ENCODE measurements at regions not wholly inside any gene's neighbourhood (a gene's known extent, or its start where the extent isn't known, plus 50 kb on each side); places are given as distances from the start of the nearest gene placed in this dataset.

DNA sequence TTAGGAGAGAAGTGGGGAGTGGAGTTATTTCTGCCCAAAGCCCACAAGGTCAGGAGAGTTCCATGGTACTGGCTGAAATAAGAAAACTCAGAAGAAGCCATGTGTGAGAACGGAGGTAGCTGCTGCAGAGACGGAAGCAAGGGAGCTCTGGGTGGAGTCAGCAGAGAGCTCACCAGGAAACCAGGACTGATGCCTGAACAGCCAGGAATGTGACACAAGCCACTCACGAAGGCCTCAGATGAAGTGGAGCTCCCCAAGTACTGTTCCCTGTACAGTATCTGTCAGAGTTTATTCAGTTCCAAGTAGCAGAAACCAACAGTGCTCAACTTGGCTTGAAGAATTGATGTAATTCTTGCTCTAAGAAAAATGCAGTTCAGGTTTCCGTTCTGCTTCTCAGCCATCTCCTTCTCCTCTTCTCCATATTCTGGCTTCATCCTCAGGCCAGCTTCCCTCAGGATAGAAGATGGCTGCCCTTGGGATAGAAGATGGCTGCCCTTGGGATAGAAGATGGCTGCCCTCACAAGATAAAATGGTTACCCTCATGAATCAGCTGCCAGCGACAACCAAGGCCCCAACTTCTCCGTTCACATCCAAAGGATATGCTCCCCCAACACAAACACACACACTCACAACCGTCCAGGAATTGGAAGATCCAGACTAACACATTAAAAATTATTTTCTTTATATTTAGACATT is 117.4 kb upstream of the SH3BP4 start:
- ChIA-PET CTCF (interaction anchor here (0.8 kb wide), 1 partner anchor 273 kb away, joined by 3 read pairs; no protein-coding TSS in a partner anchor), POLR2A (no interaction called here)
- H3K4me3 ChIP-seq (ENCODE audit: low read depth, low read length) = no peak overlapping the region
- TF ChIP-seq, protein P1, sequence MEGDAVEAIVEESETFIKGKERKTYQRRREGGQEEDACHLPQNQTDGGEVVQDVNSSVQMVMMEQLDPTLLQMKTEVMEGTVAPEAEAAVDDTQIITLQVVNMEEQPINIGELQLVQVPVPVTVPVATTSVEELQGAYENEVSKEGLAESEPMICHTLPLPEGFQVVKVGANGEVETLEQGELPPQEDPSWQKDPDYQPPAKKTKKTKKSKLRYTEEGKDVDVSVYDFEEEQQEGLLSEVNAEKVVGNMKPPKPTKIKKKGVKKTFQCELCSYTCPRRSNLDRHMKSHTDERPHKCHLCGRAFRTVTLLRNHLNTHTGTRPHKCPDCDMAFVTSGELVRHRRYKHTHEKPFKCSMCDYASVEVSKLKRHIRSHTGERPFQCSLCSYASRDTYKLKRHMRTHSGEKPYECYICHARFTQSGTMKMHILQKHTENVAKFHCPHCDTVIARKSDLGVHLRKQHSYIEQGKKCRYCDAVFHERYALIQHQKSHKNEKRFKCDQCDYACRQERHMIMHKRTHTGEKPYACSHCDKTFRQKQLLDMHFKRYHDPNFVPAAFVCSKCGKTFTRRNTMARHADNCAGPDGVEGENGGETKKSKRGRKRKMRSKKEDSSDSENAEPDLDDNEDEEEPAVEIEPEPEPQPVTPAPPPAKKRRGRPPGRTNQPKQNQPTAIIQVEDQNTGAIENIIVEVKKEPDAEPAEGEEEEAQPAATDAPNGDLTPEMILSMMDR (IDR thresholded peaks at IDR 0.05; ENCODE audit: insufficient read depth, low read length, missing control alignments) = no peak
- DNase-seq (ENCODE audit: low read depth, low spot score) = no peak

DNA sequence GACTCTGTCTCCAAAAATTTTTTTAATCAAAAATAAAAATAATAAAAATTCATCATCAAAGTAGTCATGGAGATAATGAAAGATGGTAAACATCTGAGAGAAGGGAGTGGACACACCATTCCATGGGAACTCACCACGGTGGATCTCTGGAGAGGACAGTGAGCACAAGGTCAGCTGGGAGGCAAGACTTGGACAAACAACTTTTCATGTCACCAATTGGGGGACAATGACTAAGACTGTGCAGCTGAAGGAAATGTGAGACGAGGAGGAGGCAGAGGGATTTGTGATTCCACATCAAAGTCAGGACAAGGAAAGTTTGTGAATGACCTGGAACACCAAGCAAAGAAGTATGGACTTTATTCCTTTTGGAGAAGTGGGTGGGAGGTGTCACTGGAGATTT is 121.0 kb upstream of the SH3BP4 start:
- DNase-seq (ENCODE audit: low read depth, low spot score) = no peak
- no peak overlapping the region for H3K4me3 ChIP-seq (ENCODE audit: low read depth, low read length)
- POLR2A ChIA-PET = no interaction called here
- CTCF ChIA-PET = no interaction called here
- TF ChIP-seq, protein P1 (IDR thresholded peaks at IDR 0.05; ENCODE audit: insufficient read depth, low read length, missing control alignments) = no peak

DNA sequence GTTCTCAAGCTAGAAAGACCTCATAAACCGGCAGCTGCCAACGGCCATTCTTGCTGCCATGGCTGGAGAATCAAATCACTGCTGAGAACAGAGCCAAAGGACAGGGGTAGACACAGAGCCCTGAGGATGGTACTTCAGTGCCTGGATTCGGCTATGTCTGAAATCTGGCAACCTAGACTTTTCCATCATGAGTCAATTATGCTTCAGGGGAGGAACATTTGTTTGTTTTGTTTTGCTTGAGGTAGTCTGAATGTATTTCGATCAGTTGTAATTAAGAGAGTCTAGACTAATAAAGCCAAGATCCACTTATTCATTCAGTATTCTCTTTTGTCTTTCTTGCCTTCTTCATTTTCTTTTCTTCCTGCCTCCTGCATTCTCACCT is 122.8 kb upstream of the SH3BP4 start:
- ChIA-PET POLR2A (no interaction called here), CTCF (no interaction called here)
- DNase-seq (ENCODE audit: low read depth, low spot score) = no peak
- TF ChIP-seq, protein P1 (IDR thresholded peaks at IDR 0.05; ENCODE audit: insufficient read depth, low read length, missing control alignments) = no peak
- H3K4me3 ChIP-seq (ENCODE audit: low read depth, low read length) = no peak overlapping the region

DNA sequence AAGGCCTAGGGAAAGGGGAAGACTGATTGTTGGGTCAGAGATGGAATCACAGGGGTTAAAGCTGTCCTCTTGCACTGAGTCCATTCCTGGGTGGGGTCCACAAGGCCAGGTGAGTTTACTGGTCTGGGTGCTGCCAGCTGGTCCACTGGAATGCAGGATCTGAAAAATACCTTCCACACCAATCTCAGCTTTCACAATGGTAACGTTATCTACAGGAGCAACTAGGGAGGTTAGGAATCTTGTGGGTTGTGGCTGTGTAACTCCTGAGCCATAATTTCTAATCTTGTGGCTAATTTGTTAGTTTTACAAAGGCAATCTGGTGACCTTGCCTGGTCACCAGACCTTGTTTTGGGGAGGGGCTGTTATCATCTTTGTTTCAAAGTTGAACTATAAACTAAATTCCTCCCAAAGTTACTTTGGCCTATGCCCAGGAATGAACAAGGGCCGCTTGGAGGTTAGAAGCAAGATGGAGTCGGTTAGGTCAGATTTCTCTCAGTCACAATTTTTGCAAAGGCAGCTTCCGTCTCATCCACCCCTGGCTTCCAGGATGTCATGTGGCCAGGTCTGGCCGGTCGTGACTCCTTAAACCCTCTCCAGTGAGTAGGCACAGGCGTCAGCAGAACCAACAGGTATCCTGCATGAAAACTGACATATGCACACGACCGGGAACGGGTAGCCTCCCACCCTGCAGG is 123.3 kb upstream of the SH3BP4 start:
- CTCF ChIA-PET = no interaction called here
- POLR2A ChIA-PET = no interaction called here
- DNase-seq (ENCODE audit: low read depth, low spot score) = no peak
- TF ChIP-seq, protein P1 (IDR thresholded peaks at IDR 0.05; ENCODE audit: insufficient read depth, low read length, missing control alignments) = no peak
- no peak overlapping the region for H3K4me3 ChIP-seq (ENCODE audit: low read depth, low read length)

DNA sequence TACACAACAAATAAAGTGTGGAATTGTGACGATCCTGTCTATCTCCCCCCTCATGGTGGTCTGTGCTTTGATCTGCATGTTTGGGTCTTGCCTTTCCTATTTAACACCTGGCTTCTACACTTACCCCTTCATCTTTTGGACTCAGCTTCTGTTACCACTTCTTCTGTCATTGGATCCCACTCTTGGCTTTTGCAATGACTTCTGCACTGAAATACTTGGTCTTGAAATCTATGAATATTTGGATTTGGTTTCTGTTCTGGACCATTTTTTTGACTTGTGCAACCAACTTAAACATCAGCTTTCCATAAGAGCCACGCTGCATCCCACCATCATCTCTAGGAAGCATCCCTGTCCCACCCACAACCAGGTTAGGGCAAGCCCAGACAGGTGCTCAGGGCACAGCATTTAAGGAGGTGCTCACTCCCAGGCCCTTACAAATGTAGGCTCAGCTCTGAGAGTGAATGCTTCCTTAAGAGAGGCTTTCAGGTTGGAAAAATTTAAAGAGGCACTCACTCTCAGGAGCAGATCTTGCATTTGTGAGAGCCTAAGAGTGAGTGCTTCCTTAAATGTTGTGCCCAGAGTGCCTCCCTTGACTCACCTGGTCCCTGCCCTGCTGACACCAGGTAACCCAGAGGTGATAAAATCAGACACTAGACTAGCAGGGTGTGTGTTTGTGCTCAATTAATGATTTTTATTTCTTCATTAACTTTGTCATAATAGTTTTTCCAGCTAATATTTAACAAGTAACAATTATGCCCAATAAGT is 124.5 kb upstream of the SH3BP4 start:
- DNase-seq (ENCODE audit: low read depth, low spot score) = no peak
- no peak overlapping the region for H3K4me3 ChIP-seq (ENCODE audit: low read depth, low read length)
- CTCF ChIA-PET = no interaction called here
- TF ChIP-seq, protein P1 (IDR thresholded peaks at IDR 0.05; ENCODE audit: insufficient read depth, low read length, missing control alignments) = no peak
- POLR2A ChIA-PET = no interaction called here

DNA sequence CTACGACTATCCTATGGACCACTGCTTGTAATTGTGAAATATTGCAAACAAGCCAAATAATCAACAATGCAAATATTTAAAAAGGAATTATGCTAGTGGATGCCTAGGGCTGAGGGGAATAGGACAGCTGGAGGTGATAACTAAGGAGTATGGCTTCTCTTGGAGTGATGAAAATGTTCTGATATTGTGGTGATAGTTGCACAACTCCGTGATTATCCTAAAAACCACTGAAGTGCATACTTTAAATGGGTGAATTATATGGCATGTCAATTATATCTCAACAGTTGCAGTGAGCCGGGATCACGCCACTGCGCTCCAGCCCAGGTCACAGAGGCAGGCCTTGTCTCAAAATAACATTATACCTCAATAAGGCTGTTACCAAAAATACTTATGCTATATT is 125.1 kb upstream of the SH3BP4 start:
- POLR2A ChIA-PET = no interaction called here
- CTCF ChIA-PET = no interaction called here
- TF ChIP-seq, protein P1 (IDR thresholded peaks at IDR 0.05; ENCODE audit: insufficient read depth, low read length, missing control alignments) = no peak
- DNase-seq (ENCODE audit: low read depth, low spot score) = no peak
- no peak overlapping the region for H3K4me3 ChIP-seq (ENCODE audit: low read depth, low read length)
